Liver (tissue), 7 donors: ENCODE measurements at regions not wholly inside any gene's neighbourhood (a gene's known extent, or its start where the extent isn't known, plus 50 kb on each side); places are given as distances from the start of the nearest gene placed in this dataset.

ENCODE experiments used
- DNase-seq: peaks from one replicate; pipeline ENCODE4 v3.0.0-alpha.2; 2017; ENCODE audit warnings: low spot score
- H3K27ac ChIP-seq, 2 donors: one replicate each; pipeline ENCODE4 v1.7.0; 2013; ENCODE audit warnings: inconsistent platforms in 2 of 2, low read length in 2 of 2, control low read depth in 1 of 2, low read depth in 1 of 2, mild to moderate bottlenecking in 1 of 2
- H3K27me3 ChIP-seq, 4 donors: one replicate each; pipeline versions ENCODE4 v1.6.1 to v1.7.0; 2013; ENCODE audit warnings: low read length in 3 of 4, inconsistent platforms in 1 of 4, mild to moderate bottlenecking in 1 of 4, moderate library complexity in 1 of 4; ENCODE audit not compliant: control insufficient read depth in 4 of 4, insufficient read depth in 4 of 4
- H3K36me3 ChIP-seq, 4 donors: one replicate each; pipeline versions ENCODE4 v1.6.1 to v1.7.0; 2013; ENCODE audit warnings: low read length in 3 of 4, mild to moderate bottlenecking in 3 of 4, low read depth in 1 of 4, moderate library complexity in 1 of 4; ENCODE audit not compliant: control insufficient read depth in 4 of 4, insufficient read depth in 3 of 4
- H3K4me1 ChIP-seq, 4 donors: one replicate each; pipeline versions ENCODE4 v1.6.1 to v1.7.0; 2013; ENCODE audit warnings: low read length in 3 of 4, mild to moderate bottlenecking in 3 of 4, moderate library complexity in 1 of 4; ENCODE audit not compliant: control insufficient read depth in 4 of 4, insufficient read depth in 4 of 4
- H3K4me3 ChIP-seq, 3 donors: one replicate each; pipeline versions ENCODE4 v1.6.1 to v1.7.0; 2013; ENCODE audit warnings: low read length in 3 of 3, control low read depth in 1 of 3, low read depth in 1 of 3, mild to moderate bottlenecking in 1 of 3
- H3K9ac ChIP-seq, 2 donors: one replicate each; pipeline ENCODE4 v1.7.0; 2013; ENCODE audit warnings: low read length in 2 of 2, mild to moderate bottlenecking in 2 of 2, moderate library complexity in 2 of 2, control low read depth in 1 of 2, low read depth in 1 of 2
- H3K9me3 ChIP-seq, 4 donors: one replicate each; pipeline versions ENCODE4 v1.6.1 to v1.7.0; 2013; ENCODE audit warnings: low read length in 3 of 4; ENCODE audit not compliant: control insufficient read depth in 4 of 4
- EGR1 ChIP-seq, 2 donors: IDR thresholded peaks; 2 replicates each; pipeline ENCODE4 v1.6.1; 2016 to 2018; ENCODE audit warnings: antibody characterized with exemption in 2 of 2, low read depth in 2 of 2
- FOXA2 ChIP-seq: IDR thresholded peaks from 2 replicates; pipeline ENCODE4 v1.6.1; 2016; ENCODE audit warnings: antibody characterized with exemption
- GABPA ChIP-seq, 2 donors: IDR thresholded peaks in 1 of 2; conservative IDR thresholded peaks in 1 of 2; 2 replicates each; pipeline ENCODE4 v1.6.1; 2016; ENCODE audit warnings: antibody characterized with exemption in 2 of 2, mild to moderate bottlenecking in 1 of 2, moderate library complexity in 1 of 2
- HNF4A ChIP-seq, 2 donors: conservative IDR thresholded peaks; 2 replicates each; pipeline ENCODE4 v1.6.1; 2016; ENCODE audit warnings: antibody characterized with exemption in 2 of 2, mild to moderate bottlenecking in 2 of 2
- JUND ChIP-seq, 2 donors: IDR thresholded peaks; 2 replicates each; pipeline ENCODE4 v1.6.1; 2016; ENCODE audit warnings: antibody characterized with exemption in 2 of 2
- NR2F2 ChIP-seq: IDR thresholded peaks from 2 replicates; pipeline ENCODE4 v1.6.1; 2016; ENCODE audit warnings: antibody characterized with exemption
- RAD21 ChIP-seq, 2 donors: IDR thresholded peaks; 2 replicates each; pipeline ENCODE4 v1.6.1; 2016; ENCODE audit warnings: antibody characterized with exemption in 2 of 2, mild to moderate bottlenecking in 2 of 2
- RXRA ChIP-seq, 2 donors: IDR thresholded peaks; 2 replicates each; pipeline ENCODE4 v1.6.1; 2017 to 2018; ENCODE audit warnings: antibody characterized with exemption in 2 of 2, mild to moderate bottlenecking in 1 of 2
- SP1 ChIP-seq: IDR thresholded peaks from 2 replicates; pipeline ENCODE4 v1.6.1; 2018; ENCODE audit warnings: antibody characterized with exemption, mild to moderate bottlenecking
- WGBS: extraction: QIAGEN DNeasy Blood & Tissue Kit; methylation state at CpG from one replicate; pipeline ENCODE4 v1.1.7; 2013; 5-methylcytosine and 5-hydroxymethylcytosine counted together
- TF ChIP-seq, protein P1 (sequence below): IDR thresholded peaks from 2 replicates; pipeline ENCODE4 v1.6.1; 2016; ENCODE audit warnings: antibody characterized with exemption
- TF ChIP-seq, protein P2 (sequence below): IDR thresholded peaks from 2 replicates; pipeline ENCODE4 v1.6.1; 2016; ENCODE audit warnings: antibody characterized with exemption, mild to moderate bottlenecking
- donor health status: healthy.
- donor health status: healthy.
- donor health status: healthy.
- donor health status: healthy.

GRCh38 chr2:102891296-102891695, 129.5 kb downstream of the TMEM182 start:
- DNase-seq: no peak
- TF ChIP-seq GABPA (IDR thresholded peaks at IDR 0.05 in 1 of 2, conservative IDR thresholded peaks at IDR 0.05 in 1 of 2) (no peak), NR2F2 (no peak), JUND (IDR thresholded peaks at IDR 0.05) (no peak), HNF4A (conservative IDR thresholded peaks at IDR 0.05) (no peak), RXRA (IDR thresholded peaks at IDR 0.05) (no peak), RAD21 (IDR thresholded peaks at IDR 0.05) (no peak)
- TF ChIP-seq, protein P1, sequence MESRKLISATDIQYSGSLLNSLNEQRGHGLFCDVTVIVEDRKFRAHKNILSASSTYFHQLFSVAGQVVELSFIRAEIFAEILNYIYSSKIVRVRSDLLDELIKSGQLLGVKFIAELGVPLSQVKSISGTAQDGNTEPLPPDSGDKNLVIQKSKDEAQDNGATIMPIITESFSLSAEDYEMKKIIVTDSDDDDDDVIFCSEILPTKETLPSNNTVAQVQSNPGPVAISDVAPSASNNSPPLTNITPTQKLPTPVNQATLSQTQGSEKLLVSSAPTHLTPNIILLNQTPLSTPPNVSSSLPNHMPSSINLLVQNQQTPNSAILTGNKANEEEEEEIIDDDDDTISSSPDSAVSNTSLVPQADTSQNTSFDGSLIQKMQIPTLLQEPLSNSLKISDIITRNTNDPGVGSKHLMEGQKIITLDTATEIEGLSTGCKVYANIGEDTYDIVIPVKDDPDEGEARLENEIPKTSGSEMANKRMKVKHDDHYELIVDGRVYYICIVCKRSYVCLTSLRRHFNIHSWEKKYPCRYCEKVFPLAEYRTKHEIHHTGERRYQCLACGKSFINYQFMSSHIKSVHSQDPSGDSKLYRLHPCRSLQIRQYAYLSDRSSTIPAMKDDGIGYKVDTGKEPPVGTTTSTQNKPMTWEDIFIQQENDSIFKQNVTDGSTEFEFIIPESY: no peak
- Histone ChIP-seq H3K27me3 (peaks cover 0 to 6% (median 0%) of the 10 kb centered on the region in 4 donors), H3K4me1 (no peaks in the 10 kb centered on the region), H3K27ac (no peak overlapping the region), H3K36me3 (no peaks in the 10 kb centered on the region), H3K9me3 (no peaks in the 10 kb centered on the region), H3K4me3 (no peak overlapping the region), H3K9ac (no peak overlapping the region)
- 58% methylated on average over 6 of the region's 6 CpGs for WGBS

GRCh38 chr2:102892698-102893310, 131.0 kb downstream of the TMEM182 start:
- peaks cover 0 to 5% (median 0%) of the 10 kb centered on the region in 4 donors for H3K27me3 ChIP-seq
- no peak for DNase-seq
- no peak overlapping the region for H3K4me3 ChIP-seq
- H3K9ac ChIP-seq: no peak overlapping the region
- no peaks in the 10 kb centered on the region for H3K9me3 ChIP-seq
- no peak overlapping the region for H3K27ac ChIP-seq
- TF ChIP-seq RXRA (IDR thresholded peaks at IDR 0.05) (no peak), FOXA2 (no peak), HNF4A (conservative IDR thresholded peaks at IDR 0.05) (no peak), EGR1 (IDR thresholded peaks at IDR 0.05; ENCODE audit: low read depth in 2 of 2) (no peak), NR2F2 (no peak), SP1 (no peak)
- TF ChIP-seq, protein P2, sequence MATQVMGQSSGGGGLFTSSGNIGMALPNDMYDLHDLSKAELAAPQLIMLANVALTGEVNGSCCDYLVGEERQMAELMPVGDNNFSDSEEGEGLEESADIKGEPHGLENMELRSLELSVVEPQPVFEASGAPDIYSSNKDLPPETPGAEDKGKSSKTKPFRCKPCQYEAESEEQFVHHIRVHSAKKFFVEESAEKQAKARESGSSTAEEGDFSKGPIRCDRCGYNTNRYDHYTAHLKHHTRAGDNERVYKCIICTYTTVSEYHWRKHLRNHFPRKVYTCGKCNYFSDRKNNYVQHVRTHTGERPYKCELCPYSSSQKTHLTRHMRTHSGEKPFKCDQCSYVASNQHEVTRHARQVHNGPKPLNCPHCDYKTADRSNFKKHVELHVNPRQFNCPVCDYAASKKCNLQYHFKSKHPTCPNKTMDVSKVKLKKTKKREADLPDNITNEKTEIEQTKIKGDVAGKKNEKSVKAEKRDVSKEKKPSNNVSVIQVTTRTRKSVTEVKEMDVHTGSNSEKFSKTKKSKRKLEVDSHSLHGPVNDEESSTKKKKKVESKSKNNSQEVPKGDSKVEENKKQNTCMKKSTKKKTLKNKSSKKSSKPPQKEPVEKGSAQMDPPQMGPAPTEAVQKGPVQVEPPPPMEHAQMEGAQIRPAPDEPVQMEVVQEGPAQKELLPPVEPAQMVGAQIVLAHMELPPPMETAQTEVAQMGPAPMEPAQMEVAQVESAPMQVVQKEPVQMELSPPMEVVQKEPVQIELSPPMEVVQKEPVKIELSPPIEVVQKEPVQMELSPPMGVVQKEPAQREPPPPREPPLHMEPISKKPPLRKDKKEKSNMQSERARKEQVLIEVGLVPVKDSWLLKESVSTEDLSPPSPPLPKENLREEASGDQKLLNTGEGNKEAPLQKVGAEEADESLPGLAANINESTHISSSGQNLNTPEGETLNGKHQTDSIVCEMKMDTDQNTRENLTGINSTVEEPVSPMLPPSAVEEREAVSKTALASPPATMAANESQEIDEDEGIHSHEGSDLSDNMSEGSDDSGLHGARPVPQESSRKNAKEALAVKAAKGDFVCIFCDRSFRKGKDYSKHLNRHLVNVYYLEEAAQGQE: no peak
- TF ChIP-seq, protein P1: no peak
- H3K4me1 ChIP-seq: no peaks in the 10 kb centered on the region
- 75% methylated on average over 10 of the region's 10 CpGs for WGBS
- no peaks in the 10 kb centered on the region for H3K36me3 ChIP-seq
